ENCODE measurements at regions not wholly inside any gene's neighbourhood (a gene's known extent, or its start where the extent isn't known, plus 50 kb on each side); places are given as distances from the start of the nearest gene placed in this dataset.
"Not testable (repeated sequence)": the region's sequence is repeated elsewhere in the genome, so short reads cannot be mapped to it uniquely, and the experiment has no call there.

DNA sequence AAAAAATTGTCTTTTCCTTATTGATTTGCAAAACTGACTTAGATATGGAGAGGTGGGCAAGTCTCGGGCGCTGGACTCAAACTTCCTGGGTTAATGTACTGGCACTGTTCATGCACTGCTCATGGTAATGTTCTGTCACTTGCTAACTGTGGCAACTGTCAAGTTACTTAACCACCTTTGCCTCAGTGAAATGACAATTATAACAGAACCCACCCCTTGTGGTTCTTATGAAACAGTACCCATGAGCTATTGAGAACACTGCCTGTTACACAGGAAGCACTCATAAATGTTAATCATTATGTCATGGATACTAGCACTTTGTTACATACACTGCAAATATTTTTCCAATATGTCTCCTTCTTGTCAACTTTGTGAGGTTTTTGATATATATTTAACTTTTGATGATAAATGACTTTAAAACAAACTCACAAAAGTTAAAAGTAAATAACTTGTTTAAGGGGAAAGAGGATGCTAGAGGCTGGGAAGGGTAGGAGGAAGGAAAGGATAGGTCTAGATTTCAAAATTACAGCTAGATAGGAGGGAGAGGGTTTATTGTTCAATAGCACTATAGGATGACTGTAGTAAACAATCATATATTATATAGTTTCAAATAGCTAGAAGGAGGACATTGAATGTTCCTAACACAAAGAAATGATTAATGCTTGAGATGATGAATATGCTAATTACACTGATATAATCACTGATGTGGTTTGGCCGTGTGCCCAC lies 342.5 kb downstream of the ADGRL2 start:
- no peaks in the 10 kb centered on the region for H3K4me1 ChIP-seq (ENCODE audit: control insufficient read depth, insufficient read depth, low read length)
- no peaks in the 10 kb centered on the region for H3K27me3 ChIP-seq (ENCODE audit: control insufficient read depth, insufficient read depth, low read length)
- H3K4me3 ChIP-seq (ENCODE audit: low read length), result no peak overlapping the region
- H3K36me3 ChIP-seq (ENCODE audit: control insufficient read depth, insufficient read depth, low read length), result no peaks in the 10 kb centered on the region
- no CpG with 5 or more reads among the region's 3 CpGs for WGBS (ENCODE audit: insufficient coverage, low lambda C conversion rate)
- no peaks in the 10 kb centered on the region for H3K9me3 ChIP-seq (ENCODE audit: control insufficient read depth, low read depth, low read length)
- peak in 1 of 2 donors; percentile 36 for DNase-seq
- no peak overlapping the region for H3K27ac ChIP-seq (ENCODE audit: low read length)

DNA sequence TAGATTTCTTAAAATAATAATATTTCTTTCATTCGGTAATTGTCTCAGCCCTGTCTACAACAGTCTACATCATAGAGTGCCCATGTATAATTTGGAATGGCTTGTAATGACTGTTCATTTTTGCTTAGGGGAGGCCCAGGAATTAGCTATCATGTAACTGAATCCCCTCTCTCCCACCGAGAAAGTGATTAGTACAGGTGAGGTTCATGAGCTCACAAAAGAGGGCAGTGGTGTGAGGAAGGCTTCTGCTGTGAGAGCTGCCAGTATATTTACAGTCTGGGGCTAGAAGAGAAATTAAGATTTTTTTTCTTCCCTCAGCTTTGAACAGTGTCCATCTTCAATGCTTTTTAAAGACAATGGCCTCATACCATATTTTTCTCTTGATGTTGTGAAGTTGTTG lies 340.7 kb downstream of the ADGRL2 start:
- Histone ChIP-seq H3K4me3 (ENCODE audit: low read length) (no peak overlapping the region), H3K4me1 (ENCODE audit: control insufficient read depth, insufficient read depth, low read length) (no peaks in the 10 kb centered on the region), H3K27me3 (ENCODE audit: control insufficient read depth, insufficient read depth, low read length) (no peaks in the 10 kb centered on the region), H3K9me3 (ENCODE audit: control insufficient read depth, low read depth, low read length) (no peaks in the 10 kb centered on the region), H3K27ac (ENCODE audit: low read length) (no peak overlapping the region), H3K36me3 (ENCODE audit: control insufficient read depth, insufficient read depth, low read length) (no peaks in the 10 kb centered on the region)
- no peak for DNase-seq
- no CpG with 5 or more reads among the region's 2 CpGs for WGBS (ENCODE audit: insufficient coverage, low lambda C conversion rate)

DNA sequence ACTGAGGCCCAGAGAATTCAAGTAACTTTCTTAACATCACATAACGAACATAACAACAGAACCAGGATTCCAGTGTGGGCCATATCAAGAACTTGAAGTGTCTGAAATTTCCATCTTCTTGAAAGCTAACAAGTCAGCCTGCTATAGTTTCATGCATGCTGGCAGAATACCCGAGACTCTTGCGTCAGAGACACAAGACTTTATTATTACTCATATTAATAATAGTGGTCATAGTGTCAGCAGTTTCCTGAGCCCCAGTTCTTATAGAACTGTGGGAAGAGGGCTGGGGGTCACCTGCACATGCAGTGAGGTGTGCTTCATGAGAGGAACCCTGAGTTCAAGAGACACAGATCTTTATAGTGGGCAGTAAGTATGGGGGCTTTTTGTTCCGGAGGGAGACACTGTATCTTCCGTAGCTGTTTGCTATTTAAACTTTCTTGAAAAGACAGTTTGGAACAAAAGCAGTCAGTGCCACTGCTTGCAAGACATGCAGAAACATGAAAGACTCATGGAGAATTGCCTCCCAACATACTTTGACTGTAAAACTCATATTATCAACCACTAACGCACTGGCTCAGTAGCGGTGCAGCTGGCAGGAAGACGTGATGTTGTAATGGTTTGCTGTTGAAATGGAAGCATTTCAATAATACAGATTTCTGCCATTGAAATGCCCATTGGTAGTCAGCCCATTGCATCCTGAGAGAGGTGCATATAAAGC lies 339.2 kb downstream of the ADGRL2 start:
- Histone ChIP-seq H3K4me3 (ENCODE audit: low read length) (no peak overlapping the region), H3K36me3 (ENCODE audit: control insufficient read depth, insufficient read depth, low read length) (no peaks in the 10 kb centered on the region), H3K27ac (ENCODE audit: low read length) (no peak overlapping the region), H3K4me1 (ENCODE audit: control insufficient read depth, insufficient read depth, low read length) (no peaks in the 10 kb centered on the region), H3K27me3 (ENCODE audit: control insufficient read depth, insufficient read depth, low read length) (no peaks in the 10 kb centered on the region), H3K9me3 (ENCODE audit: control insufficient read depth, low read depth, low read length) (no peaks in the 10 kb centered on the region)
- DNase-seq, result no peak
- WGBS (ENCODE audit: insufficient coverage, low lambda C conversion rate), result 100% methylated on average over 1 of the region's 8 CpGs

DNA sequence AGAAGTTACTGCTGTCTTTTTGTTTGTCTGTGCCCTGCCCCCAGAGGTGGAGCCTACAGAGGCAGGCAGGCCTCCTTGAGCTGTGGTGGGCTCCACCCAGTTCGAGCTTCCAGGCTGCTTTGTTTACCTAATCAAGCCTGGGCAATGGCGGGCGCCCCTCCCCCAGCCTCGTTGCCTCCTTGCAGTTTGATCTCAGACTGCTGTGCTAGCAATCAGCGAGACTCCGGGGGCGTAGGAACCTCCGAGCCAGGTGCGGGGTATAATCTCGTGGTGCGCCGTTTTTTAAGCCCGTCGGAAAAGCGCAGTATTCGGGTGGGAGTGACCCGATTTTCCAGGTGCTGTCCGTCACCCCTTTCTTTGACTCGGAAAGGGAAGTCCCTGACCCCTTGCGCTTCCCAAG lies 335.6 kb downstream of the ADGRL2 start:
- no CpG with 5 or more reads among the region's 20 CpGs for WGBS (ENCODE audit: insufficient coverage, low lambda C conversion rate)
- not testable (repeated sequence) for H3K27me3 ChIP-seq (ENCODE audit: control insufficient read depth, insufficient read depth, low read length); DNase-seq; H3K9me3 ChIP-seq (ENCODE audit: control insufficient read depth, low read depth, low read length); H3K36me3 ChIP-seq (ENCODE audit: control insufficient read depth, insufficient read depth, low read length); H3K4me3 ChIP-seq (ENCODE audit: low read length); H3K27ac ChIP-seq (ENCODE audit: low read length); H3K4me1 ChIP-seq (ENCODE audit: control insufficient read depth, insufficient read depth, low read length)

DNA sequence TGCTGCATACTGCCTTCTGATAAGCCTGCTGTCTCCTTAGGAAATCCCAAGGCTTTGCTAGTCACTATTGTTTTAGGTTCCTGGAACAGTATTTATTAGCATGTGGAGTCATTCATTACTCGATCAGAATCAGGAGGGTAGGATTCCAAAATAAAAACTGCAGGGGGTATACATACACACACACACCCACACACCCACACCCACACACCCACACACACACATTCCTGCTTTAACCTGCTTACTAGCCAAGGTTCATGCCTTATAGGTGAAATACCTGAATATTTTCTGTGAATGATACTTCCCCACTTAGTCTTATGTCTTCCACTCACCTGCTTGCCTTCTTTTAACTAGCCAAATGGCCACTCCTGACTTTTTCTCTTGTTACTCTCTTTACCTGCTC lies 325.1 kb downstream of the ADGRL2 start:
- no peaks in the 10 kb centered on the region for H3K9me3 ChIP-seq (ENCODE audit: control insufficient read depth, low read depth, low read length)
- WGBS (ENCODE audit: insufficient coverage, low lambda C conversion rate), result no CpG with 5 or more reads among the region's 1 CpG
- no peaks in the 10 kb centered on the region for H3K27me3 ChIP-seq (ENCODE audit: control insufficient read depth, insufficient read depth, low read length)
- H3K4me1 ChIP-seq (ENCODE audit: control insufficient read depth, insufficient read depth, low read length), result no peaks in the 10 kb centered on the region
- no peaks in the 10 kb centered on the region for H3K36me3 ChIP-seq (ENCODE audit: control insufficient read depth, insufficient read depth, low read length)
- no peak for DNase-seq
- no peak overlapping the region for H3K27ac ChIP-seq (ENCODE audit: low read length)
- no peak overlapping the region for H3K4me3 ChIP-seq (ENCODE audit: low read length)

DNA sequence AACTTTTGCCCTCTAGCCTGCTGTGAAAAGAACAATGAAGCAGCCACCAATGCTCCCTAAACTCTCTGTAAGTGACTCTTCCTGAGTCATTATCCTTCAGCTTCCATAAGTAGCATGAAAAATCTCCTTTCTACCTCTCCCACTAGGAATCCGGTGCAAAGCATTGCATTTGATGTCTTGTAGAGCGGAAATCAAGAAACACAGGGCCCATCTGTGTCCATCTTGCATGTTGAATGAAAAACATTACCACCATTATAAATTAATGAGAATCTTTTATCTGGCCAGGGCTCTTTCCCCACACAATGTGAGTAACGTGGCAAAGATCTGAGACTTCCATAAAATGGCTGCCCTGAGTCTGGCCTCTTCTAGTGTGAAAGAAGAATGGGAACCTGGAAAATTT lies 324.4 kb downstream of the ADGRL2 start:
- 100% methylated on average over 1 of the region's 3 CpGs for WGBS (ENCODE audit: insufficient coverage, low lambda C conversion rate)
- Histone ChIP-seq H3K4me3 (ENCODE audit: low read length) (no peak overlapping the region), H3K9me3 (ENCODE audit: control insufficient read depth, low read depth, low read length) (no peaks in the 10 kb centered on the region), H3K27me3 (ENCODE audit: control insufficient read depth, insufficient read depth, low read length) (no peaks in the 10 kb centered on the region), H3K36me3 (ENCODE audit: control insufficient read depth, insufficient read depth, low read length) (no peaks in the 10 kb centered on the region), H3K27ac (ENCODE audit: low read length) (no peak overlapping the region), H3K4me1 (ENCODE audit: control insufficient read depth, insufficient read depth, low read length) (no peaks in the 10 kb centered on the region)
- no peak for DNase-seq

DNA sequence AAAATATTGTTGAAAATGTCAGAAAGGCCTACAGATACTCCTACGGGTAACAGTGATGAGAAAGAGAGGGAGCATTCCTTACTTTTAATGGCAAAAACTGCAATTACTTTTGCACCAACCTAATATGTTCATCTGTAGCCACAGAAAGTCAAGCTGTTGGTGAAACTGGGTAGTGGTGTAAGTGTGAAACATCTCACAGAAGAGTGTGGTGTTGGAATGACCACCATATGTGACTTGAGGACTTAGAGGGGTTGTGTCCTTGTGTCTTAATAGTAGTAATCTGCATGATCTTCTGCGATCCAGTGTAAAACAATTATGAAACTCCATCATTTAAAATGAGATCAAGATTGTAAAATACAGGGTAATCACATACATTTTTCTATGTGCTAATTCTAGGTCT lies 320.7 kb downstream of the ADGRL2 start:
- Histone ChIP-seq H3K9me3 (ENCODE audit: control insufficient read depth, low read depth, low read length) (no peaks in the 10 kb centered on the region), H3K4me3 (ENCODE audit: low read length) (no peak overlapping the region), H3K27ac (ENCODE audit: low read length) (no peak overlapping the region), H3K36me3 (ENCODE audit: control insufficient read depth, insufficient read depth, low read length) (no peaks in the 10 kb centered on the region), H3K27me3 (ENCODE audit: control insufficient read depth, insufficient read depth, low read length) (no peaks in the 10 kb centered on the region), H3K4me1 (ENCODE audit: control insufficient read depth, insufficient read depth, low read length) (no peaks in the 10 kb centered on the region)
- 100% methylated on average over 1 of the region's 2 CpGs for WGBS (ENCODE audit: insufficient coverage, low lambda C conversion rate)
- no peak for DNase-seq

DNA sequence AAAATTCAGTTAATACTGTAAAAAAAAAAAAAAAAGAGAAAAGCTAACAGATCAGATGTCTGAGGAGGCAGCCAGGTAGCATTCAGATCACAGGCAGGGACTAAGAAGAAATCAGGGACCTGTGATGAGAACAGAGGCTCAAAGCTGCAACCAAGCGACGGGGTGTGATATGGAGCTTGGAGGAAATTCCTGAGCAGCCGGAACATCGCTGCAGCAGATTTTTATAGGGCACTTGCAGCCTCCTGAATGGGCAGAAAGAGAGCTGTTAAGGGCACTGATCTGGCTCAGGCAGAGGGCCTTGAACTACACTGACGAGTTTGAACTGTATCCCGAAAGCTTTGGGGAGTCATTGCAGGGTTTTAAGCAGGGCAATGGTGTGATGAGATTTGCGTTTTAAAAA lies 315.4 kb downstream of the ADGRL2 start:
- H3K4me1 ChIP-seq (ENCODE audit: control insufficient read depth, insufficient read depth, low read length), result no peaks in the 10 kb centered on the region
- no peak overlapping the region for H3K27ac ChIP-seq (ENCODE audit: low read length)
- no CpG with 5 or more reads among the region's 7 CpGs for WGBS (ENCODE audit: insufficient coverage, low lambda C conversion rate)
- H3K9me3 ChIP-seq (ENCODE audit: control insufficient read depth, low read depth, low read length), result no peaks in the 10 kb centered on the region
- no peaks in the 10 kb centered on the region for H3K36me3 ChIP-seq (ENCODE audit: control insufficient read depth, insufficient read depth, low read length)
- H3K4me3 ChIP-seq (ENCODE audit: low read length), result no peak overlapping the region
- H3K27me3 ChIP-seq (ENCODE audit: control insufficient read depth, insufficient read depth, low read length), result no peaks in the 10 kb centered on the region
- DNase-seq, result no peak

DNA sequence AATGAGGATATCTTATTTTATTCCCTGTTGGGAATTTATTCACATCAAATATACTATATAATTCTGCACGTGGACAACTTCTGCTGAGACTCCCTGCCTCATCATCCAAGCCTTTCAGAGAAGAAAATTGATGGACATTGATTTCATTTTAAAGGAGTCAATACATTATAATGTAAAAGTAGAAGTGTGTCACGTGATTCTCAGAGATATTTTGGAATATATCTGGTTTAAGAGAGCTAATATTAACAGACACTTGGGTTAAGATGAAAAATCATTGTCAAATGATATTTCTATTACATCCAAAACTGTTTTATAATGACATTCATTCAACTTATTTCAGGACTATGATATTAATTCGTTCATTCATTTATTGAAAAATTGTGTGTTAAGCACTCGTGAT lies 314.2 kb downstream of the ADGRL2 start:
- 70% methylated on average over 2 of the region's 4 CpGs for WGBS (ENCODE audit: insufficient coverage, low lambda C conversion rate)
- Histone ChIP-seq H3K27me3 (ENCODE audit: control insufficient read depth, insufficient read depth, low read length) (no peaks in the 10 kb centered on the region), H3K36me3 (ENCODE audit: control insufficient read depth, insufficient read depth, low read length) (no peaks in the 10 kb centered on the region), H3K4me3 (ENCODE audit: low read length) (no peak overlapping the region), H3K9me3 (ENCODE audit: control insufficient read depth, low read depth, low read length) (no peaks in the 10 kb centered on the region), H3K4me1 (ENCODE audit: control insufficient read depth, insufficient read depth, low read length) (no peaks in the 10 kb centered on the region), H3K27ac (ENCODE audit: low read length) (no peak overlapping the region)
- no peak for DNase-seq

DNA sequence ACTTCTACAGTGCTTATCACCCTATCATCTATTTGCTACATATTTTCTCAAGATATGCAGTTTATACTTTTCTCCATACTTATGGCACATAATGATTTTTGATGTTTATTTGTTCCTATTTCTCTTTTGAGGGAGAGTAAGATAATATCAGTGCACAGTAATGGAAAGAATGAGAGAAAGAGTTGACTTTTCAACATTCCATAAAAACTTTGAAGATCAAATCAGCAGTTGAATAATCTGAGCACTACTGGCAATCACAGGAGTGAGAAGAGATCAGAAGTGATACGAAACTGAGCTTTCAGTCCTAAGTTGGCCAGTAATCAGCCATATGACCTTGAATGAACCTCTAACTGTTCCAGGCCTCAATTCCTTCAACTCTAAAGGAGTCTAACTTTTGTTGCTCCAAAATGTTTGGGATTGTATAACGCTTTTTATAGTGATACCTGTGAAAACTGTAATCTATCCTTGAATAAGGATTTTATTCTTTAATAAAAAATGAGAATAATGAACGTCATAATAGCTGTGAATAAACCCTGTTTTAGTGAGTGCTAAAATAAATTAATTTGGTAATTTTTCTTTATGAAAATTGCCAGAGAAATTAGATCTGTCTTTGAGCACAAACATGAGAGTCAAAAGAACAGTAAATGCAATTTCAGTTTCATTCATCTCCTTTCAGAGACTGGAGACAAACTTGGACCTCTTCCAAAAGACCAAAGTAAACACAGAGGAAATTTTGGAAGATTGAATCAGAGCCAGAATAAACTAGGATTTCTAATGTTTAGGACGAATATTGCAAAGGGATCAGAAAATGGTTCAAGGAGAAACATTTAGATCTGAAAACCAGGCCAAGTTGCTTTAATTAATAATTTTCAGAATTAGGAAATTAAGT lies 309.9 kb downstream of the ADGRL2 start:
- DNase-seq, result no peak
- no peaks in the 10 kb centered on the region for H3K36me3 ChIP-seq (ENCODE audit: control insufficient read depth, insufficient read depth, low read length)
- no peak overlapping the region for H3K4me3 ChIP-seq (ENCODE audit: low read length)
- H3K4me1 ChIP-seq (ENCODE audit: control insufficient read depth, insufficient read depth, low read length), result no peaks in the 10 kb centered on the region
- no peak overlapping the region for H3K27ac ChIP-seq (ENCODE audit: low read length)
- WGBS (ENCODE audit: insufficient coverage, low lambda C conversion rate), result 33% methylated on average over 1 of the region's 4 CpGs
- H3K27me3 ChIP-seq (ENCODE audit: control insufficient read depth, insufficient read depth, low read length), result no peaks in the 10 kb centered on the region
- H3K9me3 ChIP-seq (ENCODE audit: control insufficient read depth, low read depth, low read length), result no peaks in the 10 kb centered on the region
